Upper lobe of left lung (tissue), 4 donors: ENCODE measurements at regions not wholly inside any gene's neighbourhood (a gene's known extent, or its start where the extent isn't known, plus 50 kb on each side); places are given as distances from the start of the nearest gene placed in this dataset.

Experiments
- CTCF ChIP-seq, 6 experiments: fragments of 450-650 bp in 4 of 6; fragments of 200-600 bp in 2 of 6; sonication (generic) in 2 of 6; IDR thresholded peaks; one replicate each; pipeline ENCODE4 v1.5.1; 2016 to 2019; ENCODE audit warnings: antibody characterized with exemption in 6 of 6
- EP300 ChIP-seq, 4 donors: sonication (generic); formaldehyde crosslinking; IDR thresholded peaks; one replicate each; pipeline ENCODE4 v1.5.1; 2017; ENCODE audit warnings: antibody characterized with exemption in 4 of 4, control low read depth in 2 of 4

GRCh38 chr1:55437692-55438091 lies 222.5 kb upstream of the USP24 start:
- TF ChIP-seq CTCF (IDR thresholded peaks at IDR 0.05) (no peak), EP300 (IDR thresholded peaks at IDR 0.05) (no peak)
